AG04450 (cell line): ENCODE measurements at regions not wholly inside any gene's neighbourhood (a gene's known extent, or its start where the extent isn't known, plus 50 kb on each side); places are given as distances from the start of the nearest gene placed in this dataset.
"Not testable (repeated sequence)": the region's sequence is repeated elsewhere in the genome, so short reads cannot be mapped to it uniquely, and the experiment has no call there.

Experiments
- CTCF ChIA-PET: fragments of 300-600, 350-600 bp; formaldehyde crosslinking; extraction: SDS; loops from one replicate; lab custom pipeline; 2022; ENCODE audit warnings: antibody characterized with exemption, inconsistent platforms; lab: Charles Lee
- POLR2A ChIA-PET: fragments of 350-600 bp; formaldehyde crosslinking; extraction: SDS; loops from one replicate; lab custom pipeline; 2021; ENCODE audit warnings: antibody characterized with exemption, inconsistent platforms; lab: Yijun Ruan, JAX
- DNase-seq: peaks from one replicate; pipeline ENCODE4 v3.0.0-alpha.2; 2011; ENCODE audit warnings: low read depth, low spot score
- H3K27ac ChIP-seq: one replicate; pipeline ENCODE4 v1.5.1; 2012; ENCODE audit warnings: low read depth, low read length, control low read depth
- H3K27me3 ChIP-seq: one replicate; pipeline ENCODE4 v1.6.0; 2012; ENCODE audit warnings: low read length; ENCODE audit not compliant: control insufficient read depth, insufficient read depth
- H3K4me3 ChIP-seq: 2 replicates; pipeline ENCODE4 v1.5.1; 2011; ENCODE audit warnings: mild to moderate bottlenecking, low read depth, low read length, control low read depth
- H3K9me3 ChIP-seq: 2 replicates; pipeline ENCODE4 v1.5.1; 2012; ENCODE audit warnings: low read length; ENCODE audit not compliant: control insufficient read depth, insufficient read depth
- CTCF ChIP-seq: IDR thresholded peaks from 2 replicates; pipeline ENCODE4 v1.5.1; 2011; ENCODE audit warnings: low read depth, low read length, control low read depth, inconsistent platforms

GRCh38 chr1:2851918-2852317 is 50.4 kb upstream of the TTC34 start:
- POLR2A ChIA-PET, CTCF ChIA-PET: not testable (repeated sequence)

GRCh38 chr1:2853711-2854110 is 52.2 kb upstream of the TTC34 start:
- TF ChIP-seq CTCF = no peak
- ChIA-PET CTCF (no interaction called here), POLR2A (no interaction called here)
- DNase-seq = no peak
- peaks cover 78% of the 10 kb centered on the region for H3K9me3 ChIP-seq
- no peak overlapping the region for H3K4me3 ChIP-seq
- no peak overlapping the region for H3K27ac ChIP-seq
- no peaks in the 10 kb centered on the region for H3K27me3 ChIP-seq

More at GRCh38 chr1:2851918-2852317, 50.4 kb upstream of the TTC34 start:
- not testable (repeated sequence) for H3K27ac ChIP-seq, H3K4me3 ChIP-seq, H3K27me3 ChIP-seq, DNase-seq
- peaks cover 78% of the 10 kb centered on the region for H3K9me3 ChIP-seq

- Histone ChIP-seq H3K4me3 (no peak overlapping the region), H3K9me3 (peaks cover 78% of the 10 kb centered on the region), H3K27me3 (no peaks in the 10 kb centered on the region), H3K27ac (no peak overlapping the region)
- no peak for TF ChIP-seq CTCF
- DNase-seq = no peak
- POLR2A ChIA-PET = no interaction called here
- CTCF ChIA-PET = no interaction called here
Observed at GRCh38 chr1:2854151-2854550, 52.7 kb upstream of the TTC34 start.

- ChIA-PET CTCF (no interaction called here), POLR2A (no interaction called here)
- Histone ChIP-seq H3K4me3 (no peak overlapping the region), H3K27me3 (no peaks in the 10 kb centered on the region), H3K27ac (no peak overlapping the region), H3K9me3 (peaks cover 78% of the 10 kb centered on the region)
- TF ChIP-seq CTCF = no peak
- DNase-seq = no peak
Observed at GRCh38 chr1:2854611-2855010, 53.1 kb upstream of the TTC34 start.

- H3K27ac ChIP-seq = no peak overlapping the region
- TF ChIP-seq CTCF = no peak
- ChIA-PET POLR2A (no interaction called here), CTCF (no interaction called here)
- no peak overlapping the region for H3K4me3 ChIP-seq
- no peak for DNase-seq
- peaks cover 78% of the 10 kb centered on the region for H3K9me3 ChIP-seq
- H3K27me3 ChIP-seq = no peaks in the 10 kb centered on the region
Observed at GRCh38 chr1:2855206-2856065, 53.9 kb upstream of the TTC34 start.
